Mesenchymal stem cell (in vitro differentiated cells and primary cell): ENCODE measurements at regions not wholly inside any gene's neighbourhood (a gene's known extent, or its start where the extent isn't known, plus 50 kb on each side); places are given as distances from the start of the nearest gene placed in this dataset.

Experiments
- DNase-seq: peaks from one replicate; pipeline ENCODE4 v3.0.0-alpha.2; 2013
- H2AFZ ChIP-seq: one replicate; pipeline ENCODE4 v1.6.1; 2013; ENCODE audit warnings: low read depth, mild to moderate bottlenecking, control low read depth, inconsistent platforms, low read length, moderate library complexity
- H2AK5ac ChIP-seq: 2 replicates; pipeline ENCODE4 v1.6.1; 2013; ENCODE audit warnings: low read length, moderate library complexity, mild to moderate bottlenecking, inconsistent platforms; ENCODE audit not compliant: severe bottlenecking
- H2BK120ac ChIP-seq: one replicate; pipeline ENCODE4 v1.6.1; 2013; ENCODE audit warnings: low read depth, mild to moderate bottlenecking, inconsistent platforms, low read length, moderate library complexity
- H2BK12ac ChIP-seq, 2 experiments: one replicate each; pipeline ENCODE4 v1.6.1; 2013; ENCODE audit warnings: inconsistent platforms in 2 of 2, low read length in 2 of 2, mild to moderate bottlenecking in 2 of 2, moderate library complexity in 2 of 2, control low read depth in 1 of 2
- H2BK15ac ChIP-seq: one replicate; pipeline ENCODE4 v1.6.1; 2013; ENCODE audit warnings: mild to moderate bottlenecking, low read depth, inconsistent platforms; ENCODE audit not compliant: poor library complexity, severe bottlenecking
- H2BK5ac ChIP-seq: 2 replicates; pipeline ENCODE4 v1.6.1; 2013; ENCODE audit warnings: low read depth, mild to moderate bottlenecking, low read length, control low read depth, inconsistent platforms; ENCODE audit not compliant: poor library complexity, severe bottlenecking
- H3K14ac ChIP-seq, 2 experiments: one replicate each; pipeline ENCODE4 v1.6.1; 2013; ENCODE audit warnings: inconsistent platforms in 2 of 2, low read length in 2 of 2, control low read depth in 1 of 2, mild to moderate bottlenecking in 1 of 2, moderate library complexity in 1 of 2
- H3K18ac ChIP-seq, 2 experiments: one replicate each; pipeline ENCODE4 v1.6.1; 2013; ENCODE audit warnings: inconsistent platforms in 2 of 2, low read length in 2 of 2, control low read depth in 1 of 2, low read depth in 1 of 2, mild to moderate bottlenecking in 1 of 2
- H3K23ac ChIP-seq, 2 experiments: one replicate each; pipeline ENCODE4 v1.6.1; 2013; ENCODE audit warnings: inconsistent platforms in 2 of 2, low read length in 2 of 2, mild to moderate bottlenecking in 2 of 2, moderate library complexity in 2 of 2, control low read depth in 1 of 2
- H3K27ac ChIP-seq: 2 replicates; pipeline ENCODE4 v1.5.1; 2013; ENCODE audit warnings: mild to moderate bottlenecking, moderate library complexity, low read length, control low read depth, inconsistent platforms; ENCODE audit not compliant: poor library complexity, severe bottlenecking
- H3K27me3 ChIP-seq, 2 experiments: 2 replicates each; pipeline versions ENCODE4 v1.6.1 to v1.7.0; 2013; ENCODE audit warnings: low read length in 2 of 2, mild to moderate bottlenecking in 2 of 2, moderate library complexity in 2 of 2, control low read depth in 1 of 2, inconsistent platforms in 1 of 2; ENCODE audit not compliant: control insufficient read depth in 1 of 2, insufficient read depth in 1 of 2
- H3K36me3 ChIP-seq, 2 experiments: 2 replicates each; pipeline versions ENCODE4 v1.6.1 to v1.7.0; 2013; ENCODE audit warnings: low read length in 2 of 2, control low read depth in 1 of 2, inconsistent platforms in 1 of 2, low read depth in 1 of 2, mild to moderate bottlenecking in 1 of 2; ENCODE audit not compliant: insufficient read depth in 2 of 2, control insufficient read depth in 1 of 2
- H3K4ac ChIP-seq, 2 experiments: one replicate each; pipeline ENCODE4 v1.6.1; 2013; ENCODE audit warnings: inconsistent platforms in 2 of 2, low read length in 2 of 2, mild to moderate bottlenecking in 2 of 2, moderate library complexity in 2 of 2, control low read depth in 1 of 2, low read depth in 1 of 2
- H3K4me1 ChIP-seq: 2 replicates; pipeline ENCODE4 v1.6.1; 2013; ENCODE audit warnings: low read depth, low read length, control low read depth; ENCODE audit not compliant: control insufficient read depth, insufficient read depth
- H3K4me2 ChIP-seq: 2 replicates; pipeline ENCODE4 v1.6.1; 2013; ENCODE audit warnings: low read length, mild to moderate bottlenecking, inconsistent platforms; ENCODE audit not compliant: poor library complexity, severe bottlenecking
- H3K4me3 ChIP-seq, 2 experiments: 2 replicates each; pipeline versions ENCODE4 v1.5.1 to v1.7.0; 2013; ENCODE audit warnings: low read length in 2 of 2, mild to moderate bottlenecking in 2 of 2, control low read depth in 1 of 2, low read depth in 1 of 2; ENCODE audit not compliant: insufficient read depth in 1 of 2
- H3K79me1 ChIP-seq: replicated peaks from 2 replicates; pipeline ENCODE4 v1.6.1; 2013; ENCODE audit warnings: mild to moderate bottlenecking, control low read depth, low read length, inconsistent platforms; ENCODE audit not compliant: poor library complexity, severe bottlenecking
- H3K9ac ChIP-seq: 2 replicates; pipeline ENCODE4 v1.7.0; 2013; ENCODE audit warnings: mild to moderate bottlenecking, low read length, moderate library complexity
- H3K9me3 ChIP-seq: 2 replicates; pipeline ENCODE4 v1.7.0; 2013; ENCODE audit warnings: mild to moderate bottlenecking, low read length; ENCODE audit not compliant: control insufficient read depth
- H4K8ac ChIP-seq: one replicate; pipeline ENCODE4 v1.6.1; 2013; ENCODE audit warnings: inconsistent platforms, mild to moderate bottlenecking, low read length, moderate library complexity
- H4K91ac ChIP-seq: one replicate; pipeline ENCODE4 v1.6.1; 2013; ENCODE audit warnings: mild to moderate bottlenecking, low read length, inconsistent platforms
- WGBS: methylation state at CpG from one replicate; pipeline ENCODE4 v1.1.7; 2013; ENCODE audit warnings: mixed read lengths; 5-methylcytosine and 5-hydroxymethylcytosine counted together

- 42% methylated on average over 10 of the region's 11 CpGs for WGBS
- H3K14ac ChIP-seq, result no peak overlapping the region
- H2BK15ac ChIP-seq, result peak overlapping the region; percentile 92
- H3K9me3 ChIP-seq, result no peaks in the 10 kb centered on the region
- H2BK5ac ChIP-seq, result no peak overlapping the region
- no peak overlapping the region for H3K4me2 ChIP-seq
- H3K9ac ChIP-seq, result no peak overlapping the region
- H3K79me1 ChIP-seq, result no peaks in the 10 kb centered on the region
- H2BK120ac ChIP-seq, result peak overlapping the region; percentile 39
- H4K8ac ChIP-seq, result no peak overlapping the region
- H3K4ac ChIP-seq, result peak overlapping the region; percentile 6 to 75
- no peak overlapping the region for H2AFZ ChIP-seq
- no peak overlapping the region for H3K27ac ChIP-seq
- no peaks in the 10 kb centered on the region for H3K36me3 ChIP-seq
- H2BK12ac ChIP-seq, result peak overlapping the region in 1 of 2 experiments; percentile 83
- no peak overlapping the region for H3K23ac ChIP-seq
- H3K27me3 ChIP-seq, result peaks cover 0 to 37% of the 10 kb centered on the region in 2 experiments
- H3K4me3 ChIP-seq, result no peak overlapping the region
- H2AK5ac ChIP-seq, result no peak overlapping the region
- H4K91ac ChIP-seq, result no peak overlapping the region
- no peaks in the 10 kb centered on the region for H3K4me1 ChIP-seq
- peak; percentile 73 for DNase-seq
- H3K18ac ChIP-seq, result peak overlapping the region; percentile 54 to 58
Observed at GRCh38 chr16:86100205-86101136, 201.5 kb downstream of the IRF8 start.

- peak overlapping the region; percentile 92 for H2BK15ac ChIP-seq
- no peak overlapping the region for H3K23ac ChIP-seq
- H3K27me3 ChIP-seq, result peaks cover 0 to 33% of the 10 kb centered on the region in 2 experiments
- H3K18ac ChIP-seq, result peak overlapping the region; percentile 54 to 58
- no peaks in the 10 kb centered on the region for H3K79me1 ChIP-seq
- no peak overlapping the region for H3K14ac ChIP-seq
- peak overlapping the region; percentile 32 to 91 for H2BK12ac ChIP-seq
- no peak overlapping the region for H2BK5ac ChIP-seq
- no peak overlapping the region for H3K9ac ChIP-seq
- no peaks in the 10 kb centered on the region for H3K36me3 ChIP-seq
- no peak overlapping the region for H3K27ac ChIP-seq
- no peaks in the 10 kb centered on the region for H3K9me3 ChIP-seq
- no peak overlapping the region for H3K4me3 ChIP-seq
- peak overlapping the region; percentile 93 for H4K8ac ChIP-seq
- H2BK120ac ChIP-seq, result peak overlapping the region; percentile 55
- H2AK5ac ChIP-seq, result no peak overlapping the region
- H3K4me2 ChIP-seq, result no peak overlapping the region
- H3K4me1 ChIP-seq, result no peaks in the 10 kb centered on the region
- H3K4ac ChIP-seq, result peak overlapping the region in 1 of 2 experiments; percentile 75
- no peak for DNase-seq
- WGBS, result 66% methylated on average over 20 of the region's 20 CpGs
- H2AFZ ChIP-seq, result no peak overlapping the region
- H4K91ac ChIP-seq, result peak overlapping the region; percentile 43
Observed at GRCh38 chr16:86101137-86101896, 202.4 kb downstream of the IRF8 start.

GRCh38 chr16:86101897-86102157 is 202.9 kb downstream of the IRF8 start:
- 85% methylated on average over 8 of the region's 8 CpGs for WGBS
- no peaks in the 10 kb centered on the region for H3K9me3 ChIP-seq
- H3K18ac ChIP-seq, result peak overlapping the region in 1 of 2 experiments; percentile 3

GRCh38 chr16:86103320-86103719 is 204.4 kb downstream of the IRF8 start:
- no peak overlapping the region for H3K27ac ChIP-seq
- H2BK5ac ChIP-seq, result no peak overlapping the region
- no peak for DNase-seq
- no peak overlapping the region for H2AFZ ChIP-seq
- no peak overlapping the region for H3K4me2 ChIP-seq
- no peak overlapping the region for H2BK15ac ChIP-seq
- H4K91ac ChIP-seq, result no peak overlapping the region
- no peak overlapping the region for H3K14ac ChIP-seq
- no peak overlapping the region for H4K8ac ChIP-seq
- peaks cover 3% of the 10 kb centered on the region for H3K9me3 ChIP-seq
- H3K27me3 ChIP-seq, result peaks cover 0 to 37% of the 10 kb centered on the region in 2 experiments
- H2AK5ac ChIP-seq, result no peak overlapping the region
- H3K36me3 ChIP-seq, result no peaks in the 10 kb centered on the region
- no peaks in the 10 kb centered on the region for H3K79me1 ChIP-seq
- H3K18ac ChIP-seq, result peak overlapping the region in 1 of 2 experiments; percentile 37
- no peaks in the 10 kb centered on the region for H3K4me1 ChIP-seq
- H3K23ac ChIP-seq, result no peak overlapping the region
- no peak overlapping the region for H3K4ac ChIP-seq
- H3K4me3 ChIP-seq, result no peak overlapping the region
- H2BK12ac ChIP-seq, result no peak overlapping the region
- 94% methylated on average over 3 of the region's 3 CpGs for WGBS
- H2BK120ac ChIP-seq, result no peak overlapping the region
- no peak overlapping the region for H3K9ac ChIP-seq

More at GRCh38 chr16:86101897-86102157, 202.9 kb downstream of the IRF8 start:
- Histone ChIP-seq H3K4me1 (no peaks in the 10 kb centered on the region), H3K4ac (no peak overlapping the region), H3K4me2 (no peak overlapping the region), H2AFZ (no peak overlapping the region), H4K8ac (no peak overlapping the region), H3K14ac (no peak overlapping the region), H3K23ac (no peak overlapping the region), H3K36me3 (no peaks in the 10 kb centered on the region), H3K79me1 (no peaks in the 10 kb centered on the region), H2AK5ac (no peak overlapping the region), H4K91ac (no peak overlapping the region), H2BK15ac (no peak overlapping the region), H2BK12ac (peak overlapping the region; percentile 21 to 29), H2BK5ac (no peak overlapping the region), H3K4me3 (no peak overlapping the region), H3K27me3 (peaks cover 0 to 38% of the 10 kb centered on the region in 2 experiments), H3K9ac (no peak overlapping the region), H2BK120ac (peak overlapping the region; percentile 55), H3K27ac (no peak overlapping the region)
- DNase-seq, result no peak
